ENCODE measurements at regions not wholly inside any gene's neighbourhood (a gene's known extent, or its start where the extent isn't known, plus 50 kb on each side); places are given as distances from the start of the nearest gene placed in this dataset.
A peak's percentile ranks its signal among the peaks of the same experiment; 100 is the strongest.

GRCh38 chr6:139765825-139766285 lies 391.4 kb upstream of the CITED2 start (continued):
- TF ChIP-seq ZBTB40 (IDR thresholded peaks at IDR 0.05): no peak
- TF ChIP-seq ZBTB40 (CRISPR knock-in tag; IDR thresholded peaks at IDR 0.05): no peak
- peak; percentile 93 for TF ChIP-seq HMBOX1 (IDR thresholded peaks at IDR 0.05)
- peak; percentile 97 for TF ChIP-seq JUN (IDR thresholded peaks at IDR 0.05; ENCODE audit: borderline replicate concordance, low read depth, low read length)
- TF ChIP-seq JUN (CRISPR knock-in tag; IDR thresholded peaks at IDR 0.05; ENCODE audit: borderline replicate concordance): no peak
- TF ChIP-seq IRF9 (tag; IDR thresholded peaks at IDR 0.05): peak; percentile 40; the same call in 1 of the 2 replicates
- TF ChIP-seq SMARCC2 (IDR thresholded peaks at IDR 0.05; ENCODE audit: low read depth): peak; percentile 91
- TF ChIP-seq NEUROD1 (IDR thresholded peaks at IDR 0.05; ENCODE audit: borderline replicate concordance, low read depth, low read length, partially characterized antibody): peak; percentile 70
- TF ChIP-seq SOX6 (IDR thresholded peaks at IDR 0.05): peak; percentile 86
- peak; percentile 76 for TF ChIP-seq NFE2 (IDR thresholded peaks at IDR 0.05; ENCODE audit: low read depth)
- TF ChIP-seq ARID3A (IDR thresholded peaks at IDR 0.05; ENCODE audit: borderline replicate concordance, low read depth, low read length): peak; percentile 27; the same call in 1 of the 2 replicates

Measured in K562 (cell line).